Stimulated activated CD8-positive, alpha-beta memory T cell treated with anti-CD3 and anti-CD28 coated beads, Interleukin-4, amount 100 ng/mL, for 48 hours (primary cell): ENCODE measurements at regions not wholly inside any gene's neighbourhood (a gene's known extent, or its start where the extent isn't known, plus 50 kb on each side); places are given as distances from the start of the nearest gene placed in this dataset.

Source experiments
- DNase-seq: peaks from one replicate; pipeline ENCODE4 v3.0.0-alpha.2; 2020

DNA sequence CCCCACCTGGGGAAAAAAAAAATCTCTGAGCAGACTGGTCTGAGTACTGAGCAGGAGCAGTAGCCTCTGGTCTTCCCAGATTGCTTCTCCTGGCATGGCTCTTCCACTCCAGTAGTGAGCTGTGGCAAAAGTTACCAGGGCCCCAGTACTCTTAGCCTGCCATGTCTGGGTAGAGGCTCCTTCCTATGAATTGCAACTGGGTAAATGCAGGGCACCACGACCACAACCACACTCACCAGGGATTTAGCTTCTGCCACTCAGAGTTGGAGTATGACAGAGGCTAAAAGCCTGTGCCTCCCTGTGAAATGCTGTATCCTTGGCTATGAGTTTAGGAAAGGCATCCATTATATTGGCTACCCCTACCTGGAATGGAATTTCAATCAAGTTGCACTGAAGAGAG lies 67.9 kb upstream of the CCDC54 start:
- no peak for DNase-seq

DNA sequence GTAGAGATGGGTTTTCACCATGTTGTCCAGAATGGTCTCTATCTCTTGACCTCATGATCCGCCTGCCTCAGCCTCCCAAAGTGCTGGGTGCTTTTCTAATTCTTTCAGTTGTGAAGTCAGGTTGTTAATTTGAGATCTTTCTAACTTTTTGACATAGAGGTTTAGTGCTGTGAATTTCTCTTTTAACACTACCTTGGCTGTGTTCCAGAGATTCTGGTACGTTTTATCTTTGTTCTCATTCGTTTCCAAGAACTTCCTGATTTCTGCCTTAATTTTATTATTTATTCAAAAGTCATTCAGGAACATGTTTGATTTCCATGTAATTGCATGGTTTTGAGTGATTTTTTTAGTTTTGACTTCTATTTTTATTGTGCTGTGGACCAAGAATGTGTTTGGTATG lies 63.5 kb upstream of the CCDC54 start:
- DNase-seq: no peak

GRCh38 chr3:107315141-107315540 lies 62.1 kb upstream of the CCDC54 start:
- DNase-seq: no peak

GRCh38 chr3:107323723-107324122 lies 53.5 kb upstream of the CCDC54 start:
- DNase-seq: no peak

DNA sequence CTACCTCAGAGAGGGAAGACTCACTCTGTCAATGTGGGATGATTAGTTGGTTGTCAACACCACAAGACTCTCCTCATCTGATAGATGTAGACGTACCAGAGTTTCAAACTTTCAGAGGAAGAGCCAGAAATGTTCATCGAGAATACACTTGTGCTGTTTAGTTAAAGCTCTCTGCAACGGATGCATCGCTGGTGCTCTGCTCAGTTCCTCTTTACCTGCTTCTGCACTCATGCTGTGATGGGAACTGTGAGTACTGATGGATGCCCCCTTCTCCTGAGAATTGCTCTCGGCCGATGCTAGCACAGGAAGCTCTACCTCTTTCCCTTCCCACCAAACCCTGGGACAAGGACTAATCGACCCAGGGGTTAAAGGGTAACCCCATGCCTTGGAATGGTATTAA lies 51.8 kb upstream of the CCDC54 start:
- DNase-seq: no peak
